CD4-positive, alpha-beta T cell treated with Interleukin-10 for 1 hour (primary cell): ENCODE measurements at regions not wholly inside any gene's neighbourhood (a gene's known extent, or its start where the extent isn't known, plus 50 kb on each side); places are given as distances from the start of the nearest gene placed in this dataset.

Experiments
- DNase-seq: peaks from one replicate; pipeline ENCODE4 v3.0.0-alpha.2; 2020

GRCh38 chr2:120902592-120902991 is 166.9 kb downstream of the GLI2 start:
- no peak for DNase-seq

GRCh38 chr2:120904379-120904778 is 168.7 kb downstream of the GLI2 start:
- DNase-seq = no peak

- no peak for DNase-seq
These were observed 169.2 kb downstream of the GLI2 start for GRCh38 chr2:120904830-120905234.

GRCh38 chr2:120905298-120905697 is 169.6 kb downstream of the GLI2 start:
- no peak for DNase-seq

- DNase-seq = no peak
These were observed 170.3 kb downstream of the GLI2 start for GRCh38 chr2:120905824-120906571.

- no peak for DNase-seq
These were observed 171.2 kb downstream of the GLI2 start for GRCh38 chr2:120906914-120907313.

- DNase-seq = no peak
These were observed 172.2 kb downstream of the GLI2 start for GRCh38 chr2:120907822-120908221.

- DNase-seq = no peak
These were observed 172.8 kb downstream of the GLI2 start for GRCh38 chr2:120908314-120908975.

- no peak for DNase-seq
These were observed 173.4 kb downstream of the GLI2 start for GRCh38 chr2:120909102-120909501.

GRCh38 chr2:120910164-120910563 is 174.5 kb downstream of the GLI2 start:
- DNase-seq = no peak

GRCh38 chr2:120910956-120911951 is 175.6 kb downstream of the GLI2 start:
- no peak for DNase-seq

GRCh38 chr2:120912101-120912985 is 176.7 kb downstream of the GLI2 start:
- DNase-seq = no peak

GRCh38 chr2:120913972-120914838 is 178.5 kb downstream of the GLI2 start:
- no peak for DNase-seq

GRCh38 chr2:120914839-120915521 is 179.3 kb downstream of the GLI2 start:
- no peak for DNase-seq

- no peak for DNase-seq
These were observed 180.0 kb downstream of the GLI2 start for GRCh38 chr2:120915670-120916069.

GRCh38 chr2:120916446-120916845 is 180.8 kb downstream of the GLI2 start:
- DNase-seq = no peak

GRCh38 chr2:120917886-120918285 is 182.2 kb downstream of the GLI2 start:
- DNase-seq = no peak

GRCh38 chr2:120919216-120919615 is 183.5 kb downstream of the GLI2 start:
- no peak for DNase-seq

GRCh38 chr2:120919771-120920453 is 184.2 kb downstream of the GLI2 start:
- DNase-seq = no peak
